Stimulated activated CD8-positive, alpha-beta memory T cell treated with anti-CD3 and anti-CD28 coated beads, Interleukin-4, amount 100 ng/mL, for 48 hours (primary cell): ENCODE measurements at regions not wholly inside any gene's neighbourhood (a gene's known extent, or its start where the extent isn't known, plus 50 kb on each side); places are given as distances from the start of the nearest gene placed in this dataset.
A peak's percentile ranks its signal among the peaks of the same experiment; 100 is the strongest.
"Not testable (repeated sequence)": the region's sequence is repeated elsewhere in the genome, so short reads cannot be mapped to it uniquely, and the experiment has no call there.

Source experiments
- DNase-seq: peaks from one replicate; pipeline ENCODE4 v3.0.0-alpha.2; 2020

DNA sequence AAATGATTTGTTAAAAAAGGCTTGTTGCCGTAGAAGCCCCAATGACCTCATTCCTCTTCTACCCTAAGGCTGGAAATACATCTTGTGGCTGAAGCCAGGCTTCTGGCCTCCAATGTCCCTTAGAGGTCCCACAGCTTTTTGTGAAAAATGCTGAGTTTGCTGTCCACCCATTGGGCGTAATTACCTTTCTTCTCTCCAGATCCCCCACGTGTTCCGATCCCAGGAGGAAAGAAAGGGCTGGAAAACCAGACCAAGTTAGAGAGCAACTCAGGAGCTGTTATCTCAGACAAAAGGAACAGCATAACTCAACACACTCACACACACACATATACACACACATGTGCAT is 154.2 kb downstream of the MIAT start:
- DNase-seq = no peak

DNA sequence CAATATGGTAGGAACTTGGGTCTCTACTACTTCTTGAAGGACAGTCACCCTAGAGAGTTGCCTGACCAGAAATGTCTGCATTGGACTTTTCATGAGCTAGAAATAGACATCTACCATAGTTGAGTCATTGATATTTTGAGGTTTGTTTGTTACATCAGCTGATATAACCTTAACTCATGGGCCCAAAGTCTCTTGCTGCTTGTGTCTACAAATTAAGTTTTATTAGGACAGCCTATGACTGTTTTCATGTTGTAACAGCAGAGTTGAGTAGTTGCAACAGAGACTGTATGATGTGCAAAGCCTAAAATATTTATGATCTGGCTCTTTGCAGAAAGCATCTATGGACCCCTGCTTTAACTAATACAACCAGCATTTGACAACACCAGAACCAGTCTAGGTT is 155.3 kb downstream of the MIAT start:
- no peak for DNase-seq

DNA sequence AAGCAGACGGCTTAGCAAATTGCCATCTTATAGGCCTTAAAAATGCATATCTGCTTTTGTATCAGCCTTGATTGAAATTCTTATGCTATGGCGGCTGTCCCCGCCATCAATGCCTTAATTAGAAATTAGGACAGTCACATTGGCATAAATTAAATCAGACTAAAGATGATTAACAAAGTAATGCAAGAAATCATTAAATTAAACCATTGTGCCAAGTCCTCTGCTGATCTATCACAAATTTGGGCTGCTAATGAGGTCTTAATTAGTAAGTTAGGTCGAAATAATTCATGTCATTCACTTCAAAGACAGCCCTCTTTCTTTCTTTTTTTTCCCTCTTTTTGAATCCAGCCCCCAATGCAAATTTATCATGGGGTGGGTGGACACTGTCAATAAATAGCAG is 159.3 kb downstream of the MIAT start:
- no peak for DNase-seq

DNA sequence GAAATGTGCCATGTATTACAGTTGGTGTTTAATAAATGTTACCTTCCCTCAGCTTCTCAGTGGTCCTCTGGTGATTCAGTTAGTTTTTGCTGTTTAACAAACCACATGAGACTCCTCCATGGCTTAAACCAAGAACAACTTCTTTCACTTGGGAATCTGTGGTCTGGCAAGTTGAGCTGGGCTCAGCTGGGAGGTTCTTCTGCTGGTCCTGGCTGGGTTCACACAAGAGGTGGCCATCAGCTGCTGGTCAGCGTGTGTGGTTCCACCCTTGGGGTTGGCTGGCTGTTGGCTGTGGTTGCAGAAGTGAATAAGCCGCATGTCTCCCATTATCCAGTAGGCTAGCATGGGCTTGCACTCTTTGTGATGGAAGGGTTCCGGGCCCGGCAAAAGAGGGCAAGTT is 160.5 kb downstream of the MIAT start:
- no peak for DNase-seq

DNA sequence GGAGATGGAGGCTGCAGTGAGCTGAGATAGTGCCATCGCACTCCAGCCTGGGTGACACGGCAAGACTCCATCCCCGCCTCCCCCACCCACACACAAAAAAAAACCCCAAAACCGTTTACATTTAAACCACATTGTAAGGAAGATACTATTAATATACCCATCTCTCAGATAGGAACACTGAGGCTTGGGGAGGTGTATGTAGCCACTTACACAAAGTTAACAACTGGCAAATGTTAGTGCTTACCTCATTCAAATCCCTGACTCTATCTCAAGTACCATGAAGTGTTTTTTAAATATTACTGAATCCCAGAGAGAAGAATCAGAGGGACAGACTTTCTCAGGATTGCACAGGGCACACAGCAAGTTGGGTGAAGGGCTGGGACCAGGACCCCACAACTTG is 164.5 kb downstream of the MIAT start:
- DNase-seq = no peak

DNA sequence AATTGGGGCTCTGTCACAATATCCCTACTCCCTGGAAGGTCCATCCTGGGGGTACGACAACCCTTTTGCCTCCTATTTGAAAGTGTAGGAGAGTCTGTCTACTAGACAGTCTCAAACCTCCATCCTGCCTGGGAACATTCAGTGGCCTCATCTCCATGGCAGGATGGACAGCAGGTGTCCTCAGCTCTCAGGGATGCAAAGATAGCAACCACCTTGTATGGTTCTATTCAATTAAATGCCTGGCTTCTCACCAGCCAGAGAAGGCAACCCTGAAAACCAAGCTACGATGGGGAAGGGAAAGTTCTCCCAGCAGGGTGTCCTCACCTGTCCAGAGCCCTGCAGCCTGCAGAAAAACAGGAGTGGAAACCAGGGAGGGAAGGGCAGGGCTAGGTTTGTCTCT is 164.9 kb downstream of the MIAT start:
- no peak for DNase-seq

DNA sequence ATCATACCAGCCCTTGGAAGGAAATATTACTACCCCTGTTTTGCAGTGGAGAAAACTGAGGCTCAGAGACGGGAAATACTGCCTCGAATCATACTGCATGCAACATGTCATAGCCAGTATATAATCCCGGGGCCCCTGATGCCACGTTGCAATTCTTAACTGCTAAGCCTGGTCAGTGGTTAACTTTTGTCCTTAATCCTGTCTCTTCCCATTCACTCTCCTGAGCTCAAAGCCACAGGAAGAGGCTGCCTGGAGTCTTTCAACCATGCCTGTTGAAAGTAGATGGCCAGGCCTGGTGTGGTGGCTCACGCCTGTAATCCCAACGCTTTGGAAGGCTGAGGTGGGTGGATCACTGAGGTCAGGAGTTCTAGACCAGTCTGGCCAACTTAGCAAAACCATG is 166.6 kb downstream of the MIAT start:
- no peak for DNase-seq

DNA sequence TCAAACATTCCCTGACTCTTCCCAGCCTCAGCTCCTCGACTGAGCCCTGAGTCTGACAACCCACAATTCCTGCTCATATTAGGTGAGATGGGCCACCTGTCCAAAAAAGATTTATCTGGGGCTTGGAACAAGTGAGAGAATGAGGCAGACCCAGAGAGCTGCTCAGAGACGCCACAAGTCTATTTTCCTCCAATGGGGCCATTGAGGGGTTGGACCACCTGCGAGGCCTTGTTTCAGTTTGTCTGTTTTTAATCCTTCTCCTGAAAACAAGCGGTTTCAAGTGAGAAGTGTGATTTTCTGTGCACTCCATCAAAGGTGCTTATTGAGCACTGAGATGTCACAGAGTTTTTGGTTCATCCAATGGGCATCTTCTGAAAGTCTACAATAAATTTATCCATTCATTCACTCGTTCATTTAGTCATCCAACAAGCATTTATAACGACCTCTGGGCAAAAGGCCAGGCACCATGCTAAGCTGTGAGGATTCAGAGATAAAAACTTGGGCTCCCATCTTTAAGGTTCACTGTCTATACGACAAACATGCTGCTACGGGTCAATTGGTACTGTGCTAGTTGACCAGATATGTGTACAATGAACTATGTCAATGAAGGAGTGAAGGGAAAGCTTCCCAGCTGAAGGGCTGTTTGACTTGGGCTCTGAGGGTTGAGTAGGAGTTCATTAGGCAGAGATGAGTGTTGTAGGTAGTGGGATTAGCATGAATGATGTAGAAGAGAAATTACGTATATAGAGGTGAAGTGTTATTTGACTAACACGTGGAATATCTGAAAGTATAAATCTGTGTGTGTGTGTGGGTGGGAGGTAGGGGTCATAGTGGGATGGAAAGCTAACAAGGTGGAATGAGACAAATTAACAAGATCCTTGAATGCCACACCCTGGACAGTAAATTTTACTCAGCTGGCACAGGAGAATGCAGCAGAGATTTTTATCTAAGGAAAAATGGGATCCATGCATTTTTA is 168.9 kb downstream of the MIAT start:
- DNase-seq = no peak

DNA sequence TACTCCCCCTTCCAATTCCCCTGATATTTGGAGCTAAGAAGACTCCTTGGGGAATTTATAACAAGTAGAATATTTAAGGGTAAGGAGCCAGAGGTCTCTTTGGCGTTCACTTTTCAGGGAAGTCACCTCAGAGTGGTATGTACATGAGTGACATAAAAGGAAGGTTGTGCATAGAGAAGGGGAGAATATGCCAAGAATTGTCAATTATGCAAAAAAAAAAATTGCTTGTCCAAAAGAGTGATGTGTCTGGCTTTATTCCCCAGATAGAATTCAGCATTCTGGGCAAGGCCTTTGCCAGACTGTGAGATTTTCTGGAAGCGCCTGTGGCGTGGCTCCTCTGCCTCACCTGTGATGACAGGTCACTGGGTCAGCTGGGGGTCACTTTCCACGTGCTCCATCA is 170.2 kb downstream of the MIAT start:
- no peak for DNase-seq

DNA sequence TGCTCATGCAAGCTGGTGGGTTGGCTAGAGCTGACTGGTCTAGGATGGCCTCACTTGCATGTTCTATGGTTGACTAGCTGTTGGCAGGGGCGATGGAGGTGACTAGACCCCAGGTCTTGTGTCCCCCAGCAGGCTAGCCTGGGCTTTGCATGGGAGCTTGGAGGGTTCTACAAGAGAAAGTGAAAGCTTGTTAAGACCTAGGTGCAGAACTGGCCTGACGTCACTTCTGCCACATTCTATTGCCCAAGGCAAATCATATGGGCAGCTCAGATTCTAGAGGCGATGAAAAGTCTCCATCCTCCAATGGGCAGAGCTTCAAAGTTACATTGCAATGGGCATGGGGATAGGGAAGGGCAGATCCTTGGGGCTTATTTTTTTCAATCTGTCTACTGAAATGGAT is 170.9 kb downstream of the MIAT start:
- no peak for DNase-seq

DNA sequence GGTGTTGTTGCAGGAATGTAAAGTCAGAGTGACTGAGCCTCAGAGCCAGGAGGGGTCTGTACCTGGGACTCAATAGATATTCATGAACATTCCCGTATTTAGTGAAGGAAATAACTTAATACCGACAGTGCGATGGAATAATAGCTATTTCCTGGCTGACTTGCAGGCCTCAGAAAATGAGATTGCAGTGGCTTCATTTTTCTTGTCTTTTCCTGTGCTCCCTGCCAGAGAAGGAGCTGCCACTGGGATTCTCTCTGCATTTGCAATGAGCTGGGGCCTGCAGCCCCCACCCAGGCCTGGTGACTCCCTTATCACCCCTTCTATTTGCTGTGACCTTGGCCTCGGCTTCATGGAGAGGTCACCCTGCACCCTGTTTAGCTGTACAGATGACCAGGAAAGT is 173.4 kb downstream of the MIAT start:
- no peak for DNase-seq

DNA sequence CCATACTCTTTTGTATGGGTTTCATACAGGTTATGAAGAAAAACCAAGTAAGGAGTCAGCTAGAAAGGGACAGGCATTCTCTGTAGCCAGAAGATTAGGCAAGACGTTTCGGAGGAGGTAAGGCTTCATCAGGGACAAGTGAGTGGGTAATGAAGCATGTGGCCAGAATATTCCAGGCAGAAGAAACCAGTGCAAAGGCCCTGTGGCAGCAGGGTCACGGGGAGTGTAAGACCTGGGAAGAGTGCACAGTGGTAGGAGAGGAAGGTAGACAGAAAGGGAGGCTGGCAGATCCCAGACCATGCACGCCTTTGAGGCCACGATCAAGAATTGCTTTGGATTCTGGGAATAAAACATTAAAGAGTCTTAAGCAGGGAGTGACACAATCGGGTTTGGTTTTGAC is 177.6 kb downstream of the MIAT start:
- no peak for DNase-seq

DNA sequence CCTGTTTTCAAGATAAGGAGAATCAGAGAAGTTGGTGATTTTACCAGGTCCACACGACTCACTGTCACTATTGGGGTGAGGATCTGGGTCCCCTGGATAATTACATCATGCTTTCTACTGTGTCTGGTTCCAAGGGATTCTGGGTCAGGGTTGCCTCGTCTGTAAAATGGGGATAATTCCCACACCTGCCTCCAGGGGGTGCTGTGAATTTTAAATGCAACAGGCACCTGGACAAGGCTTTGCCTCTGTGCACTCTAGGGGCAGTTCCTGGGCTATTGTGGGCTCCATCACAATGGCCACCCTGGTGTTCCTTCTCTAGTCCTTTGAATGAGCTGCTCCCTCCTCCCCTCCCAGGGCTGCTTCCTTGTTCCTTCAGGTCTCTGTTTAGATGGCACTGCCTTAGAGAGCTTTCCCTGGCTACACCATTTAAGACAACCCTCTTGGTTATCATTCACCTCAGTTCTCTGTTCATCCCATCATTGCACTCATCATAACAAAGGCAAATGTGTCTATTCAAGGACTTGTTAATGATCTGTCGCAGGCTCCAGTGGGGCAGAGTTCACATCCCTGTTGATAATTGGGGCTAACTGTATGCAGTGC is 178.6 kb downstream of the MIAT start:
- DNase-seq = peak; percentile 84

DNA sequence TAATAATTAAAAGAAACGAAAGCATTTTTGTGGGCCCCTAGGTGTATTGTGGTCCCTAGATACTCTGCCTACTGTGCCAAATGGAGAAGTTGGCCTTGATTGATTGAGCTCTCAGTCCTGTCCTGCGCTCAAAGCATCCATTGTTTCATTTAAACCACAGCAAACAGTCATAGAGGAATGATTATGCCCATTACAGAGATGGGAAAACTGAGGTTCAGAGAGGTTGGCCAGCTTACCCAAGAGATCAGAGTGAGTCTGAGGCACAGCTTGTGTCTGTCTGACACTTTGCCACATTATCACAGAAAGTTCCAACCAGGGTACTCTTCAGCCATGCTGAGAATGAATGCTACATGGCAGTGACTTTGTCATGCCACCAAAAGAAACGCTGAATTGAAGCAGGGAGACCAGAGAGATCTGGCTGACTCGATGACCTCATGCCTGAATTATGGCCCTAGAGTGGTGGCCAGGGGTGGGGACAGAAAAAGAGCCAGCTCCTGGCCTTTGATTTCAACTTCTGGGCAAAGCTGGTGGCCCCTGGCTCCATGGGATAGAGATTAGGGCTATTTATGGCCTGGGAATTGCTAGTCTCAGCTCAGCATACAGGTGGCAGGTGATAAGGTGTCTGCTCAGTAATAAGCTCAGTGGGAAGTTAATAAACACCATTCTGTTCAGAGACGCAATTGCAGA is 180.5 kb downstream of the MIAT start:
- no peak for DNase-seq

DNA sequence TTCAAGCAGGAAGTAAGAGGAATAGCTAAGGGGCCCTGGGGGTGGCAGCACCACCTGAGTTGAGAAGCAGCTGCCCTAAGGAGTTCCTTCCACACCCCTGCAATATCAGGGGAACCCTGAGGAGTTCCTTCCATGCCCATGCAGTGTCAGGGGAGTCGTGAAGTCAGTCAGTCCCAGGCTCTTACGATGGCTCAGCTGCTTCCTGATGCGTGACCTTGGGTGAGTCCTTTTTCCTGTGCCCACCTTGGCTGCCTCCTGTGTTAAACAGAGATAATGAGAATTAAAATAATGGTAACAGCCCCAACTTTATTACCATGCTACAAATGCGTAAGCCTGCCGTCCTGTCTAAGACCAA is 181.1 kb downstream of the MIAT start:
- no peak for DNase-seq

DNA sequence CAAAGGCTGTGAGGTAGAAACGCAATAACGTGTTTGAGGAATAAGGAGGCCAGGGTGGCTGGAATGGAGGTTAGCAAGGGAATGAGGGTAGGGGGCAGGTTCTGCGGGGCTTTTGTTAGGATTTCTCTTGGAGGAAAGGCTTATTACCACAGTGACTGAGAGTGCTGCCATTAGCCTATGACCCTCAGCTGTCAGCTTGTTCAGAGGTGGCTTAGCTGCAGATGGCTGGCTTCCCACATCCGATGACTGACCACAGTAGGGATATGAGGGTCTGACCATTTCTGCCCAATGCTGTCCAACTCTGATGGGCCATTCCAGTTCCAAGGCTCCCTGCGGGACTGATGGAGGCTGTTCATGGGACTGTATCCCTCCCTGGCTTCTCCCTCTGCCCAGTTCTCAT is 181.8 kb downstream of the MIAT start:
- DNase-seq = no peak

DNA sequence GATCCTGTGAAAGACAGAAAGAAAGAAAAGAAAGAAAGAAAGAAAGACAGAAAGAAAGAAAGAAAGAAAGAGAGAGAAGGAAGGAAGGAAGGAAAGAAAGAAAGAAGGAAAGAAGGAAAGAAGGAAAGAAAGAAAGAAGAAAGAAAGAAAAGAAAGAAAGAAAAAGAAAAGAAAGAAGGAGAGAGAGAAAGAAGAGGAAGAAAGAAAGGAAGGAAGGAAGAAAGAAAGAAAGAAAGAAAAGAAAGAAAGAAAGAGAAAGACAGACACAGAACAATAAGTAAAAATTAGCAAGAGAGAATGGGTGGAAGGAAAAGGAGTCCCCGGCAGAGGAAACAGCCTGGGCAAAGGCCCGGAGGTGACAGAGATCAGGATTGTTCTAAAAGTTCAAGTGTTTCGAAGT is 183.4 kb downstream of the MIAT start:
- DNase-seq = not testable (repeated sequence)

DNA sequence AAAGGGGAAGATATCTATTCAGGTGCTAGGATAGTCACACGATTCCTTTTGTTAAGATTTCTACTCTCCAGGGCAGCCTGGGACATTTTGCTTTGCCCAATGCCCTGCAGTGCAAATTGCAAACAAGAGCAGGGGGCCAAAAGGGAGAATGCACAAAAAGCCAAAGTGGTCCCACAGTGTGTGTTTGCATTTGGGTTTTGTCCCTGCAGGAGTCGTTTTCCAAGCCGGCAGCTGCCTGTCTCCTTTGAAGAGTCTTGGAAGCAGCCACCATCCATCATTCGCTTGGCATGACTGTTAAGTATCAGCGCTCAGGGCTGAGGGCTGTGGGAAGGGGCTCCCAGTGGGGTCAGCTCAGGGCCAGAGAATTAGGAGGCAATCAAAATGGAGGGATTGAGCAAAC is 184.7 kb downstream of the MIAT start:
- DNase-seq = no peak

DNA sequence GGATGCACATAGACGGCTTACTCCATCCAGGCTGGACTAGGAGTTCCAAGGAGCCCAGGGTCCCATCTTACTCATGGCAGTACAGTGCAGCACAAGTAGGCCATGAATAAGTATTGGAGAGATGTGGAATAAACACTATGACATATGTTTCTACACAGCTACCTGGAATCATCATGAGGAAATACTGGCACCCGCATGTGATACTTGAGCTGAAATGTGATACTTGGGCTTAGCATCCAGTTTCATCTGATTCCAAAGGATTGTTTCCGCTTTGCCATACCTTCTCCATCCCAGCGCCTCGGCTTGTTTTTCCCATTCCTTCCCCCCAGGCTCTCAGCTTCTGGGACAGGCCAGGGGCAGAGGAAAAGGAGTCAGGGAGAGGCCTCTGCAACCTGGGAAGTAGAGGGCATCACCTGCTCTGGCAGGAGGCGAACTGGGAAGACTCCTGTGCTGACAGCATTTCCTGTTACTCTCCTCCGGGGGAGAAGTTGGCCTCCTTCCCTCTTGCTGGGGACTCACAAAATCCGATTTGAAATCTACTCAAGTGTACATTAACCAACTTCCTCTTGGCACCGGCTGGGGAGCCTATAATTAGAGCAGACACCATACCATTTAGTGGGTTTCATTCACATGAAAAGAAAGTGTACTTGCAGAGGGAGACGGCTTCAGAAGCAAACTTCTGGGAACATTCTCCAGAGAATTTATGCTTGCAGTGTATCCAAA is 187.8 kb downstream of the MIAT start:
- no peak for DNase-seq

DNA sequence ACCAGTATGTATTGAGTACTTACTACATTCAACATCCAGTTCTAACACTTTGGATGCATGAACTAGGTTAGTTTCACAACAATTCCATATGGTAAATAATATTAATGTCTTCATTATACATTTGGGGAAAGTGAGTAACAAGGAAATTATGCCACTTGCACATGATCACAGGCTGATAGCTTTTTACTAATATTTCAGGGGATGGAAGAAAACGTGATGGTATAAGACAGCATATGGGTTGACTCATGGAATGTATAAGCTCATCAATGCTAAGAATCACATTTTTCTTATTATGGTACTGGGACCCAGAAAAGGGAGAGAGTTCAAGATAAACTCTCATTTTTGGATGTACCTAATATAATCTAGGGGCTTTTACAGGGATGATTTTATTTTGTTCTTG is 188.7 kb downstream of the MIAT start:
- no peak for DNase-seq

DNA sequence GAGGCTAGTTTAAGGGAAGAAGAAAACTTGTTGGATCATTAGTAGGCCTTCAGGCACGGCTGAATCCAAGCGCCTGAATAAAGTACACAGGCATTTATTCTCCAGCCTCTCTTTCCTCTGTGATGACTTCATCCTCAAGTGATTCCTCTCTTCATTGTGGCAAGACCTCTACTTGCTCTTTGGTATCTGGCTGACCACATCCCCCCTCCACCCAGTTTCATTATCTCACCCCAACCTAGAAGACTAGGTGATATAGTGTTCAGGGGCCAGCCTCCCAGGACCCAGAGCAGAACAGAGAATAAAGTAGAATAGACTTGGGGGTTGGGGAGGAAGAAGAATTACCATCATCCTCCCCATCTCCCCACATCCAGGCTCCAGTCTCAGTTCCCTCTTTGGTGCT is 189.3 kb downstream of the MIAT start:
- no peak for DNase-seq

DNA sequence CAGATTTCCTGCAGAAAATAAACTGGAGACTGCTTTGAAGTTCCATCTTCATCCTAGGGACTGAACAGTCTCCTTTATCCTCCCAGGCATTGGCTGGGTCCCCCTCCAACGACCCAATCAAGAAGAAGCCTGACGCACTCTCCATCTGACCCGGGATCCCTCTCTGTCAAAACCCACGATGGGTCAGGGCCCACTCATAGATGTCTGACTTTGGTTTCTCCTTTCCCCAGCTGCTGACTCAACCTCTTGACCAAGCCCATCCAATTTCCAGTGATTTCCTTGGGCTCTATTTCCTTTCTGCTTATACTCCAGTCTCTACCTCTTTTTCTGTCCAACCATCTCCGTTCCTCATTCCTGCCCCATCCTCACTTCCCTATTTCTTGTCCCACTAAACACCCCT is 189.7 kb downstream of the MIAT start:
- no peak for DNase-seq

DNA sequence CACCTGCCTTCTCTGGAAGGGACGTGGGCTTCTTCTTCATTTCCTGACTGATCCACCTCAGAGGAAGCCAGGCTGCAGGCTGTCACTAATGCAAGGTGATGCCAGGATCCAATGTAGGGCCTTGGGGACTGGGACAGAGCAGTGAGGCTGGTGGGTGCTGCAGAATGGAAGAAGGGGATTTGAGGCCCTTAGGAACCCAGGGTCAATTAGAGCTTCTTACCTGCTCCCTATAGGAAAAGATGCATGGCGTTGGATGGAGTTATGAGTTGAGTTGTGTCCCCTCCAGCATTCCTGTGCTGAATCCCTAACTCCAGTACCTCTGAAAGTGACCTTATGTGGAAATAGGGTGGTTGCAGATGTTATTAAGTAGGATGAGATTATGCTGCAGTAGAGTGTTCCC is 190.4 kb downstream of the MIAT start:
- no peak for DNase-seq
